ENCODE measurements at regions not wholly inside any gene's neighbourhood (a gene's known extent, or its start where the extent isn't known, plus 50 kb on each side); places are given as distances from the start of the nearest gene placed in this dataset.
"Not testable (repeated sequence)": the region's sequence is repeated elsewhere in the genome, so short reads cannot be mapped to it uniquely, and the experiment has no call there.

- in situ Hi-C loops (cut with HindIII; ENCODE audit: low sequenced_read_pairs) = no loop called here
- no peak for TF ChIP-seq CTCF (IDR thresholded peaks at IDR 0.05; ENCODE audit: low read depth, low read length)
- DNase-seq (ENCODE audit: low read depth, low spot score) = no peak
- no peak overlapping the region for H3K4me3 ChIP-seq (ENCODE audit: low read depth, low read length)
These were observed 518.9 kb upstream of the SGCD start for GRCh38 chr5:155807884-155808576.

GRCh38 chr5:155815248-155815647, 511.7 kb upstream of the SGCD start:
- DNase-seq (ENCODE audit: low read depth, low spot score) = no peak
- in situ Hi-C loops (cut with HindIII; ENCODE audit: low sequenced_read_pairs) = no loop called here
- TF ChIP-seq CTCF (IDR thresholded peaks at IDR 0.05; ENCODE audit: low read depth, low read length) = no peak
- no peak overlapping the region for H3K4me3 ChIP-seq (ENCODE audit: low read depth, low read length)

- H3K4me3 ChIP-seq (ENCODE audit: low read depth, low read length) = no peak overlapping the region
- no peak for TF ChIP-seq CTCF (IDR thresholded peaks at IDR 0.05; ENCODE audit: low read depth, low read length)
- in situ Hi-C loops (cut with HindIII; ENCODE audit: low sequenced_read_pairs) = no loop called here
- no peak for DNase-seq (ENCODE audit: low read depth, low spot score)
These were observed 504.8 kb upstream of the SGCD start for GRCh38 chr5:155822177-155822576.

- TF ChIP-seq CTCF (IDR thresholded peaks at IDR 0.05; ENCODE audit: low read depth, low read length) = no peak
- H3K4me3 ChIP-seq (ENCODE audit: low read depth, low read length) = no peak overlapping the region
- no peak for DNase-seq (ENCODE audit: low read depth, low spot score)
- in situ Hi-C loops (cut with HindIII; ENCODE audit: low sequenced_read_pairs) = no loop called here
These were observed 500.1 kb upstream of the SGCD start for GRCh38 chr5:155826611-155827507.

- DNase-seq (ENCODE audit: low read depth, low spot score); H3K4me3 ChIP-seq (ENCODE audit: low read depth, low read length); in situ Hi-C loops (cut with HindIII; ENCODE audit: low sequenced_read_pairs): not testable (repeated sequence)
These were observed 499.5 kb upstream of the SGCD start for GRCh38 chr5:155827508-155827815.

- no peak overlapping the region for H3K4me3 ChIP-seq (ENCODE audit: low read depth, low read length)
- TF ChIP-seq CTCF (IDR thresholded peaks at IDR 0.05; ENCODE audit: low read depth, low read length) = no peak
- in situ Hi-C loops (cut with HindIII; ENCODE audit: low sequenced_read_pairs) = no loop called here
- no peak for DNase-seq (ENCODE audit: low read depth, low spot score)
These were observed 499.0 kb upstream of the SGCD start for GRCh38 chr5:155827949-155828348.

- no peak for TF ChIP-seq CTCF (IDR thresholded peaks at IDR 0.05; ENCODE audit: low read depth, low read length)
- in situ Hi-C loops (cut with HindIII; ENCODE audit: low sequenced_read_pairs) = no loop called here
These were observed 495.5 kb upstream of the SGCD start for GRCh38 chr5:155831491-155831890.

More at GRCh38 chr5:155831491-155831890, 495.5 kb upstream of the SGCD start:
- no peak for DNase-seq (ENCODE audit: low read depth, low spot score)
- H3K4me3 ChIP-seq (ENCODE audit: low read depth, low read length) = no peak overlapping the region
